ENCODE measurements at regions not wholly inside any gene's neighbourhood (a gene's known extent, or its start where the extent isn't known, plus 50 kb on each side); places are given as distances from the start of the nearest gene placed in this dataset.

DNA sequence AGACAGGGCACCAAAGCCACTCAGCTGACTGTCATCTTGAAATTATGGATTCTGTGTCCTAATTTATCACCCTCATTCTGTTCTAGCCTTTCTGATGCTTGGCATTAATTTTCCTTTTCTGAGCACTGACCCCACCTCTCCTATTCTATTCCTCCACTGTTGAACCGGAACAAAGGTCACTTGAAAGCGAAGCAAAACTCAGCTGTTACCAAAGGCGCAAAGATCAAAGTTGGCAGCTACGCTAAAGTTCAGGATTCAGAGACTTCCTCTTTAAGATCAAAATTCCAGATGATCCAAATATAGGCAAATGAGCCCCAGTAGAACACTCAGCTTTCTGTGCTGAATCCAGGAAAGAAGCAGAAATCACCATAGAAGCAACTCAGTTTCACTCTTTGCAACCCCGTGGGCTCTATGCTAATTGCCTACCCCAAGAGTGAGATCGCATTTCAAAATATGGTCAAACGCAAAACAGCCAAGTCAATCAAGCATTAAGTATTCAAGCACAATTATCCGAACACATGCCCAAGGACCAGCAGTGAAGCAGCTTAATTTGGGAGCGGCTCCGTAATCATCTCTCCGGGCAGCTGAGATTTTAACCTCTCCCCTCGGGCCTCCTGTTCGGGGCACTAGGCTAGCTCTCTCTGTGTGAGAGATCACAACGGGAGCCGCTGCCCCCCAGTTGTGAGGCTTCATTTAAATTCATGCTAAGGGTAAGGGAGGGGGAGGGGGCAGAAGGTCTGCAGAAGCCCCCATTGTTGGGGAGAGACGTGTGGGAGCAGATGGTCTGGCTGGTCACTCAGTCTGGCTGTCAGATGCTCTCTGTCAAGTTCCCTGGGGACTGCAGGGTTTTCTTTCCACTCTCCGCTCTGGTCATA, 288.6 kb downstream of the ELAVL2 start:
- no peaks in the 10 kb centered on the region for H3K36me3 Mint-ChIP-seq (ENCODE audit: low read depth)
- TF ChIP-seq, protein P1, sequence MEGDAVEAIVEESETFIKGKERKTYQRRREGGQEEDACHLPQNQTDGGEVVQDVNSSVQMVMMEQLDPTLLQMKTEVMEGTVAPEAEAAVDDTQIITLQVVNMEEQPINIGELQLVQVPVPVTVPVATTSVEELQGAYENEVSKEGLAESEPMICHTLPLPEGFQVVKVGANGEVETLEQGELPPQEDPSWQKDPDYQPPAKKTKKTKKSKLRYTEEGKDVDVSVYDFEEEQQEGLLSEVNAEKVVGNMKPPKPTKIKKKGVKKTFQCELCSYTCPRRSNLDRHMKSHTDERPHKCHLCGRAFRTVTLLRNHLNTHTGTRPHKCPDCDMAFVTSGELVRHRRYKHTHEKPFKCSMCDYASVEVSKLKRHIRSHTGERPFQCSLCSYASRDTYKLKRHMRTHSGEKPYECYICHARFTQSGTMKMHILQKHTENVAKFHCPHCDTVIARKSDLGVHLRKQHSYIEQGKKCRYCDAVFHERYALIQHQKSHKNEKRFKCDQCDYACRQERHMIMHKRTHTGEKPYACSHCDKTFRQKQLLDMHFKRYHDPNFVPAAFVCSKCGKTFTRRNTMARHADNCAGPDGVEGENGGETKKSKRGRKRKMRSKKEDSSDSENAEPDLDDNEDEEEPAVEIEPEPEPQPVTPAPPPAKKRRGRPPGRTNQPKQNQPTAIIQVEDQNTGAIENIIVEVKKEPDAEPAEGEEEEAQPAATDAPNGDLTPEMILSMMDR (IDR thresholded peaks at IDR 0.05): no peak
- no peak overlapping the region for H3K27ac Mint-ChIP-seq
- H3K4me1 Mint-ChIP-seq (ENCODE audit: low read depth): no peaks in the 10 kb centered on the region
- DNase-seq: no peak
- H3K9me3 Mint-ChIP-seq: peaks cover 19% of the 10 kb centered on the region; the same call in 1 of the 2 replicates
- no peak overlapping the region for H3K4me3 Mint-ChIP-seq
- no peaks in the 10 kb centered on the region; the same call in 1 of the 2 replicates for H3K27me3 Mint-ChIP-seq (ENCODE audit: insufficient read depth)

DNA sequence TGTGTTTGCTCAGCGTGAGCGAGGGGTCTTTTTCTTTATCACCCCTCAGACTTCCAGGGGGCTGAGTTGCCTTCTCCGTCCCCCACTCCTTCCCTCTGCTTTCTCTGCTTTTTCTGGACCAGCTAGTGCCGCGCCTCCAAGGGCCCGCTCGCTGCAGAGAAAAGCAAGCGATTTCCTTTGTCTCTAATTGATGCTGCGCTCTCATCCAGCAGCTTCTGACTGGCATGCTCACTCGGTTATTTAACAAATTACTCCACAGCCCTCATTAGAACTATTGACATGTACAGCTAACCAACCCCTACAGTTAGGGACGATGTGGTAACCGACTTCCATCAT, 288.0 kb downstream of the ELAVL2 start:
- H3K4me1 Mint-ChIP-seq (ENCODE audit: low read depth): no peaks in the 10 kb centered on the region
- no peak overlapping the region for H3K27ac Mint-ChIP-seq
- H3K4me3 Mint-ChIP-seq: no peak overlapping the region
- DNase-seq: no peak
- TF ChIP-seq, protein P1 (IDR thresholded peaks at IDR 0.05): no peak
- no peaks in the 10 kb centered on the region; the same call in 1 of the 2 replicates for H3K27me3 Mint-ChIP-seq (ENCODE audit: insufficient read depth)
- peaks cover 24% of the 10 kb centered on the region; the same call in 1 of the 2 replicates for H3K9me3 Mint-ChIP-seq
- no peaks in the 10 kb centered on the region for H3K36me3 Mint-ChIP-seq (ENCODE audit: low read depth)

DNA sequence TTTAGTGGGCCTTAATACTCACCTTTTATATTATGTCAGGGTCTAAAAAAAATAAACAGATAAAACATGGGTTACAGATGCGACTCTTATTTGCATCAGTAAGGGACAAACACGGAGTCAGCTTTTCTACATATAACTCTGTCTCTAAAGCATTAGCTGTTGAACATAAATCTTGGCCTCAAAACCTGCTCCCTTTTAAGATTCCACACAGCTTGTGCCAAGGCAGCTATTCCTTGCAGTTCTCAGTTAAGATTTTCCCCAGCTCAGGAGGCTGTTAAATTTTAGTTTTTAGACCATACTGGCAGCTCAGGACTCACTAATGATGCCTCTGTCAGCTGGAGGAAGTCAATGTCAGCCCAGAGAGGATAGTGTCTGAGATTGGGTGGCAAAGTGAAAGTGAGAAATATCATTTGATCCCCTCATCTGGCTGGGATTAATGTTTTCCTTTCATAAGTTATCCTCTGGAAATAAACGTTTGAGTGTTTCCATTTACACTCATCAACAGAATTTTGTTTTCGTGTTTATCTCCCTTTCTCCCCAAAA, 287.5 kb downstream of the ELAVL2 start:
- peaks cover 24% of the 10 kb centered on the region for H3K9me3 Mint-ChIP-seq
- no peaks in the 10 kb centered on the region for H3K4me1 Mint-ChIP-seq (ENCODE audit: low read depth)
- H3K27ac Mint-ChIP-seq: no peak overlapping the region
- no peaks in the 10 kb centered on the region; the same call in 1 of the 2 replicates for H3K27me3 Mint-ChIP-seq (ENCODE audit: insufficient read depth)
- TF ChIP-seq, protein P1 (IDR thresholded peaks at IDR 0.05): no peak
- no peak overlapping the region for H3K4me3 Mint-ChIP-seq
- no peaks in the 10 kb centered on the region for H3K36me3 Mint-ChIP-seq (ENCODE audit: low read depth)
- DNase-seq: no peak

DNA sequence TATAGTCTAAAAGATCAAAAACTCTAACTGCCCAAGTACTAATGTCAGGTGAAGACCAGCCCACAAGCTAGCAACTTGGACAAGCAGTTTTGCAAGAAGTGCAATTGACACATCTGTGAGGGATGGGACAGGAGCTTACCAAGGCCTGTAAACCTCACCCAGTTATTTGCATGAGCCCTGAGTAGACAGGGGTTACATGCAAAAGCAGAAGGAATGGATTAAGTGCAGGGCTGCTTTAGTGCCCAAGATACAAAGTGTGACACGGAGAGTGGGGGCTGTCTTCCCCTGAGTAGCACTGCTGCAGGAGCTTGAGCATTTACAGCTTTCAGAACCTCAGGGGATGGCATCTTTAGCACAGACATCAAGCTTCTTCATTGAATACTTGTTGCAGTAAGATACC, 286.7 kb downstream of the ELAVL2 start:
- TF ChIP-seq, protein P1 (IDR thresholded peaks at IDR 0.05): no peak
- Mint-ChIP-seq H3K4me1 (ENCODE audit: low read depth) (no peaks in the 10 kb centered on the region), H3K27me3 (ENCODE audit: insufficient read depth) (no peaks in the 10 kb centered on the region; the same call in 1 of the 2 replicates), H3K9me3 (peaks cover 24% of the 10 kb centered on the region), H3K27ac (no peak overlapping the region), H3K4me3 (no peak overlapping the region), H3K36me3 (ENCODE audit: low read depth) (no peaks in the 10 kb centered on the region)
- no peak for DNase-seq

DNA sequence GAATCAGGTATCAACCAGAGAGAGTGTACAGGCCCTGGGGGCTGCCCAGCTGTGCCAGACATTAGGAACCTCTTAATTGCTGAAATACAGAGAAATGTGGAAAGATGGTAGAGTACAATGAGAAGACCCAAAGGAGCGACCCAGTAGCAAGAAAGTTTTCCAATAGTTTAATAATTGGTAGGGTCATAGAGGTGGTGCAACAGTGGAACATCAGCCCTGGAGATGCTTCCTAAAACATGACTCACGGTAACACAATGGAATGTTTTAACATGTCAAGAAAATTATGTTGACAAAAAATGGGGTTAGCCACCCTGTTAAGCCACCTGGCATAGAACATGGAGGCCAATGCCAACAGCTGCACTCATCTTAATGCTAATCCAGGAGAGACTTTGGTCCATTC, 284.1 kb downstream of the ELAVL2 start:
- no peak overlapping the region for H3K27ac Mint-ChIP-seq
- no peaks in the 10 kb centered on the region for H3K36me3 Mint-ChIP-seq (ENCODE audit: low read depth)
- no peak for DNase-seq
- no peaks in the 10 kb centered on the region; the same call in 1 of the 2 replicates for H3K27me3 Mint-ChIP-seq (ENCODE audit: insufficient read depth)
- H3K9me3 Mint-ChIP-seq: peaks cover 36% of the 10 kb centered on the region
- TF ChIP-seq, protein P1 (IDR thresholded peaks at IDR 0.05): no peak
- H3K4me3 Mint-ChIP-seq: no peak overlapping the region
- no peaks in the 10 kb centered on the region for H3K4me1 Mint-ChIP-seq (ENCODE audit: low read depth)
